ENCODE measurements at regions not wholly inside any gene's neighbourhood (a gene's known extent, or its start where the extent isn't known, plus 50 kb on each side); places are given as distances from the start of the nearest gene placed in this dataset.

DNA sequence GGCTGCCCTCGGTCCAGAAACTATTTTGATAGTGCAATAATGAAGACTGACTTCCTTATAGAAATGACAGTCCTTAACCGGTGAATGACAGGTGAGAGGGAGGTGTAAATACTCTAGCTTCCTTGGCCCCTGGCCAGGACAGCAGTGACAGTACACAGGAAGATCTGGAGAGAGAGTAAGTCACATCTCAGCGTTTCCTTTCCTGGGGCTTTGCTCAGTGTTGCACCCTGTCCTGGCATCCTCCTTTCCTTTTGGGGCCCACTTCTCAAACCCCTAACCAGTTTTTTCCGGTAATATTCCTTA is 336.9 kb downstream of the CD83 start:
- Mint-ChIP-seq H3K27ac (no peak overlapping the region), H3K27me3 (ENCODE audit: insufficient read depth, low read depth, poor library complexity) (peaks cover 9% of the 10 kb centered on the region), H3K9me3 (no peaks in the 10 kb centered on the region), H3K36me3 (ENCODE audit: low read depth) (no peaks in the 10 kb centered on the region), H3K4me3 (no peak overlapping the region), H3K4me1 (peaks cover 20% of the 10 kb centered on the region)
- H3K27me3 ChIP-seq (ENCODE audit: insufficient read depth) = no peaks in the 10 kb centered on the region
- no peak overlapping the region for H3K4me3 ChIP-seq
- H3F3A ChIP-seq (replicated peaks; ENCODE audit: low read depth) = no peaks in the 10 kb centered on the region
- no peak for TF ChIP-seq ZNF462 (CRISPR knock-in tag; IDR thresholded peaks at IDR 0.05)
- no peak for TF ChIP-seq STAT1 (IDR thresholded peaks at IDR 0.05; ENCODE audit: unreplicated experiment)
- TF ChIP-seq, protein P1, sequence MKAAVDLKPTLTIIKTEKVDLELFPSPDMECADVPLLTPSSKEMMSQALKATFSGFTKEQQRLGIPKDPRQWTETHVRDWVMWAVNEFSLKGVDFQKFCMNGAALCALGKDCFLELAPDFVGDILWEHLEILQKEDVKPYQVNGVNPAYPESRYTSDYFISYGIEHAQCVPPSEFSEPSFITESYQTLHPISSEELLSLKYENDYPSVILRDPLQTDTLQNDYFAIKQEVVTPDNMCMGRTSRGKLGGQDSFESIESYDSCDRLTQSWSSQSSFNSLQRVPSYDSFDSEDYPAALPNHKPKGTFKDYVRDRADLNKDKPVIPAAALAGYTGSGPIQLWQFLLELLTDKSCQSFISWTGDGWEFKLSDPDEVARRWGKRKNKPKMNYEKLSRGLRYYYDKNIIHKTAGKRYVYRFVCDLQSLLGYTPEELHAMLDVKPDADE (IDR thresholded peaks at IDR 0.05) = no peak
- no peak for TF ChIP-seq CREB1 (CRISPR knock-in tag; IDR thresholded peaks at IDR 0.05; ENCODE audit: low read depth)
- no peak for DNase-seq (ENCODE audit: low spot score)
- H4K20me1 ChIP-seq (replicated peaks; ENCODE audit: insufficient read depth) = no peaks in the 10 kb centered on the region
- no peak overlapping the region for H3K4me2 ChIP-seq
- no peak for ATAC-seq
- H3K27ac ChIP-seq (ENCODE audit: low read depth) = no peak overlapping the region
- no peaks in the 10 kb centered on the region for H3K79me2 ChIP-seq (replicated peaks; ENCODE audit: insufficient read depth)
- no peak overlapping the region for H2AFZ ChIP-seq
- H3K4me1 ChIP-seq (ENCODE audit: insufficient read depth) = peaks cover 7% of the 10 kb centered on the region; the same call in 1 of the 2 replicates
- H3K9me2 ChIP-seq (ENCODE audit: insufficient read depth) = peaks cover 15% of the 10 kb centered on the region; the same call in 1 of the 2 replicates
- H3K36me3 ChIP-seq (ENCODE audit: insufficient read depth) = no peaks in the 10 kb centered on the region

- Histone ChIP-seq H2AFZ (no peak overlapping the region), H3K27ac (ENCODE audit: low read depth) (no peak overlapping the region), H3K36me3 (ENCODE audit: insufficient read depth) (no peaks in the 10 kb centered on the region), H3K79me2 (replicated peaks; ENCODE audit: insufficient read depth) (no peaks in the 10 kb centered on the region), H3K4me1 (ENCODE audit: insufficient read depth) (peaks cover 7% of the 10 kb centered on the region; the same call in 1 of the 2 replicates), H3F3A (replicated peaks; ENCODE audit: low read depth) (no peaks in the 10 kb centered on the region), H3K9me2 (ENCODE audit: insufficient read depth) (peaks cover 15% of the 10 kb centered on the region; the same call in 1 of the 2 replicates), H3K4me3 (no peak overlapping the region), H3K27me3 (ENCODE audit: insufficient read depth) (no peaks in the 10 kb centered on the region), H4K20me1 (replicated peaks; ENCODE audit: insufficient read depth) (no peaks in the 10 kb centered on the region), H3K4me2 (no peak overlapping the region)
- Mint-ChIP-seq H3K36me3 (ENCODE audit: low read depth) (no peaks in the 10 kb centered on the region), H3K4me3 (no peak overlapping the region), H3K27ac (no peak overlapping the region), H3K9me3 (no peaks in the 10 kb centered on the region), H3K4me1 (peaks cover 10% of the 10 kb centered on the region; the same call in 2 of the 3 replicates), H3K27me3 (ENCODE audit: insufficient read depth, low read depth, poor library complexity) (peaks cover 2% of the 10 kb centered on the region)
- ATAC-seq (no peak), DNase-seq (ENCODE audit: low spot score) (no peak)
- no peak for TF ChIP-seq CREB1 (CRISPR knock-in tag; IDR thresholded peaks at IDR 0.05; ENCODE audit: low read depth)
- no peak for TF ChIP-seq ZNF331 (CRISPR knock-in tag; IDR thresholded peaks at IDR 0.05; ENCODE audit: low read depth)
- no peak for TF ChIP-seq ZNF114 (CRISPR knock-in tag; IDR thresholded peaks at IDR 0.05)
- TF ChIP-seq, protein P2, sequence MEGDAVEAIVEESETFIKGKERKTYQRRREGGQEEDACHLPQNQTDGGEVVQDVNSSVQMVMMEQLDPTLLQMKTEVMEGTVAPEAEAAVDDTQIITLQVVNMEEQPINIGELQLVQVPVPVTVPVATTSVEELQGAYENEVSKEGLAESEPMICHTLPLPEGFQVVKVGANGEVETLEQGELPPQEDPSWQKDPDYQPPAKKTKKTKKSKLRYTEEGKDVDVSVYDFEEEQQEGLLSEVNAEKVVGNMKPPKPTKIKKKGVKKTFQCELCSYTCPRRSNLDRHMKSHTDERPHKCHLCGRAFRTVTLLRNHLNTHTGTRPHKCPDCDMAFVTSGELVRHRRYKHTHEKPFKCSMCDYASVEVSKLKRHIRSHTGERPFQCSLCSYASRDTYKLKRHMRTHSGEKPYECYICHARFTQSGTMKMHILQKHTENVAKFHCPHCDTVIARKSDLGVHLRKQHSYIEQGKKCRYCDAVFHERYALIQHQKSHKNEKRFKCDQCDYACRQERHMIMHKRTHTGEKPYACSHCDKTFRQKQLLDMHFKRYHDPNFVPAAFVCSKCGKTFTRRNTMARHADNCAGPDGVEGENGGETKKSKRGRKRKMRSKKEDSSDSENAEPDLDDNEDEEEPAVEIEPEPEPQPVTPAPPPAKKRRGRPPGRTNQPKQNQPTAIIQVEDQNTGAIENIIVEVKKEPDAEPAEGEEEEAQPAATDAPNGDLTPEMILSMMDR (conservative IDR thresholded peaks at IDR 0.05; ENCODE audit: low read depth in 2 of 2) = no peak
- TF ChIP-seq, protein P3, sequence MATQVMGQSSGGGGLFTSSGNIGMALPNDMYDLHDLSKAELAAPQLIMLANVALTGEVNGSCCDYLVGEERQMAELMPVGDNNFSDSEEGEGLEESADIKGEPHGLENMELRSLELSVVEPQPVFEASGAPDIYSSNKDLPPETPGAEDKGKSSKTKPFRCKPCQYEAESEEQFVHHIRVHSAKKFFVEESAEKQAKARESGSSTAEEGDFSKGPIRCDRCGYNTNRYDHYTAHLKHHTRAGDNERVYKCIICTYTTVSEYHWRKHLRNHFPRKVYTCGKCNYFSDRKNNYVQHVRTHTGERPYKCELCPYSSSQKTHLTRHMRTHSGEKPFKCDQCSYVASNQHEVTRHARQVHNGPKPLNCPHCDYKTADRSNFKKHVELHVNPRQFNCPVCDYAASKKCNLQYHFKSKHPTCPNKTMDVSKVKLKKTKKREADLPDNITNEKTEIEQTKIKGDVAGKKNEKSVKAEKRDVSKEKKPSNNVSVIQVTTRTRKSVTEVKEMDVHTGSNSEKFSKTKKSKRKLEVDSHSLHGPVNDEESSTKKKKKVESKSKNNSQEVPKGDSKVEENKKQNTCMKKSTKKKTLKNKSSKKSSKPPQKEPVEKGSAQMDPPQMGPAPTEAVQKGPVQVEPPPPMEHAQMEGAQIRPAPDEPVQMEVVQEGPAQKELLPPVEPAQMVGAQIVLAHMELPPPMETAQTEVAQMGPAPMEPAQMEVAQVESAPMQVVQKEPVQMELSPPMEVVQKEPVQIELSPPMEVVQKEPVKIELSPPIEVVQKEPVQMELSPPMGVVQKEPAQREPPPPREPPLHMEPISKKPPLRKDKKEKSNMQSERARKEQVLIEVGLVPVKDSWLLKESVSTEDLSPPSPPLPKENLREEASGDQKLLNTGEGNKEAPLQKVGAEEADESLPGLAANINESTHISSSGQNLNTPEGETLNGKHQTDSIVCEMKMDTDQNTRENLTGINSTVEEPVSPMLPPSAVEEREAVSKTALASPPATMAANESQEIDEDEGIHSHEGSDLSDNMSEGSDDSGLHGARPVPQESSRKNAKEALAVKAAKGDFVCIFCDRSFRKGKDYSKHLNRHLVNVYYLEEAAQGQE (IDR thresholded peaks at IDR 0.05; ENCODE audit: unreplicated experiment) = no peak
- TF ChIP-seq EZH2 (IDR thresholded peaks at IDR 0.05; ENCODE audit: low read depth, unreplicated experiment) = no peak
- no peak for TF ChIP-seq NANOG (IDR thresholded peaks at IDR 0.05; ENCODE audit: borderline replicate concordance)
- no peak for TF ChIP-seq STAT1 (IDR thresholded peaks at IDR 0.05; ENCODE audit: unreplicated experiment)
These were observed 337.9 kb downstream of the CD83 start for GRCh38 chr6:14455427-14455826.
